HPDE6-E6E7 (cell line): ENCODE measurements at regions not wholly inside any gene's neighbourhood (a gene's known extent, or its start where the extent isn't known, plus 50 kb on each side); places are given as distances from the start of the nearest gene placed in this dataset.
"Not testable (repeated sequence)": the region's sequence is repeated elsewhere in the genome, so short reads cannot be mapped to it uniquely, and the experiment has no call there.

ENCODE experiments used
- DNase-seq: peaks from one replicate; pipeline ENCODE4 v3.0.0; 2011; ENCODE audit warnings: missing footprints; ENCODE audit errors: extremely low spot score

DNA sequence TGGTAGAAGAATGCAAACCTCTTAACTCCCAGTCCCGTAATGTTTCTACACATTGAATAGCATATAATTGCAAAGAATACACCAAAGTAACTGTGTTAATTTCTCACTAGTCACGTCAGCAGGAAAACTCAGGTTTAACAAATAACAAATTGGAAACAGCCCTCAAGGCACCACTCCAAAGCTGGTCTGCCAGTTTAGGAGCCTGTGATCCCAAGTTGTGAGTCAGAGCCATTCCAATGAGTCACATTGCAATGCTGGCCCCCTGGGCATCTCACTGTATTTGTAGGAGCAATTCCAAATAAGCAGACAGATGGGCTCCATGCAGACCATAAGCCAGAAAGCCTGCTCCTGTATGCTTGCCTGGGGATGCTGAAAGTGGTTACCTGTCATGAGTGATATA, 143.2 kb upstream of the SETBP1 start:
- DNase-seq = peak; percentile 66

DNA sequence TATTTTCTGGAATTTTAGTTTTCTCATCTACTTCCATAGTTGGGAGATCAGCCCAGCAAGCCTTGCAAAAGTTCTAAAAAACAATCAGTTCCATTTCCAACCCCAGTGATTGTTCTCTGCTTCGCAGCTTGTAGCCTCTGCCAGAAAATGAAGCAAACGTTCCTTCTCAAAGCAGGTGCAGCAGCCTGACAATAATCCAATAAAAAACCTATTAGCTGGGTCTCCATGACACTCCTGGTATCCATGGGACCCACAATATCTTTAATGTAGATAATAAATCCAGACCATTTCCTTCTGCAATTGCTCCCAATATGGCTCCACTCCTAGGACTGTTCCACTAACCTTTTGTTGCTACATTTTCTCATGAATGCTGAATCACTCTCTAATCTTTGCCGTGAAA, 140.8 kb upstream of the SETBP1 start:
- DNase-seq = no peak

GRCh38 chr18:44541159-44541558, 139.5 kb upstream of the SETBP1 start:
- no peak for DNase-seq

GRCh38 chr18:44541781-44542180, 138.9 kb upstream of the SETBP1 start:
- no peak for DNase-seq

DNA sequence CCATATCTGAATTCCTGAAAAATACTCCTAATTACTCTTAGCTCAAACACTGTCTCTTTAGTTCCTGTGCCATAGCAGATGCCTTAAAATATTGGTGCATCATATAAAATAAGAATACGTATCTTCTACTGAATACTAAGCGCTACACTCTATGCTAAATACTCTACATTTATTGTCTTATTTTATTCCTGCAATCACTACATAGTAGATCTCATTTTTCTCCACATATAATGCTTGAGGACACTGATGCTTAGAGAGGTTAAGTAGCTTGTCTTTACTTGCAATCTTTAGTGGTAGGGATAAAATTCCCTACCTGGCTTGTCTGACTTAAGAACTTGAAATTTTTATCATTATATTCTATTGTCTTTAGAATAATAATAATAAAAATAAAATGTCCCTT, 137.3 kb upstream of the SETBP1 start:
- DNase-seq = no peak

- DNase-seq = no peak
These were observed 135.2 kb upstream of the SETBP1 start for GRCh38 chr18:44545359-44545985.

- DNase-seq = no peak
These were observed 133.7 kb upstream of the SETBP1 start for GRCh38 chr18:44546954-44547353.

GRCh38 chr18:44548291-44549221, 132.1 kb upstream of the SETBP1 start:
- DNase-seq = no peak

GRCh38 chr18:44552706-44553105, 128.0 kb upstream of the SETBP1 start:
- no peak for DNase-seq

DNA sequence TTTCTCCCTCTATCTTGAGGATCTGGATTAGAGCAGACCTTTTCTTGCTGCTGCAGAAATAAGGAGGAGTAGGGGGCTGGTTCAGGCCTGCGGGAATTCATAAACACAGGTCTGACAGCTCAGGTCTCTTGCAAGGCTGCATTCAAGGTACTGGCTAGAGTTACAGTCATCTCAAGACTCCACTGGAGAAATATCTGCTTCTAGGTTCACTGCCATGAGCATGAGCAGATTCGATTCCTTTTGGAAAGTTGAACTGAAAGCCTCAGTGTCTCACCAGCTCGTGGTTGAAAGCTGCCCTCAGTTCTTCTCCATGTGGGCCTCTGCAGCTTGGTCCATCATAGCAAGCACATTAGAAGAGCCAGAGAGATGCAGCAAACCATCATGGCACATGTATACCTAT, 124.4 kb upstream of the SETBP1 start:
- no peak for DNase-seq

- DNase-seq = no peak
These were observed 123.0 kb upstream of the SETBP1 start for GRCh38 chr18:44557616-44558151.

DNA sequence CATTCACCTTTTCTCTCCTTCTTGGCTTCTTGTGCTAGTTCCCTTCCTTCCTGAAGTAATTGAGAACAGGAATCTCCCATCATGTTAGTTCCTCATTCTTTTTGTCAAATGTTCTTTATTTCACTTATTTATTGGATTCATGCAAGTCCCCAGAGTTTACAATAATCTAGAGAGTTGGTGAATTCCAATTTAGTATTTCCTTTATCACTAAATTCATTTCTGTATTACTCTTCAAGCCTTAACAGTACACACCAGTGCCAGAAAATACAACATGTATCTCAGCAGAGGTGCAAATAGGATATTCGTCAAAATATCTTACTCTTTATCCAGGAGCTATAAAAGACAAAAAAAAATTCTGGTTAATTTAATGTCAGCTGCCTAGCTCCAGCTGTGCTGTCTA, 121.9 kb upstream of the SETBP1 start:
- no peak for DNase-seq

- no peak for DNase-seq
These were observed 117.7 kb upstream of the SETBP1 start for GRCh38 chr18:44562986-44563385.

DNA sequence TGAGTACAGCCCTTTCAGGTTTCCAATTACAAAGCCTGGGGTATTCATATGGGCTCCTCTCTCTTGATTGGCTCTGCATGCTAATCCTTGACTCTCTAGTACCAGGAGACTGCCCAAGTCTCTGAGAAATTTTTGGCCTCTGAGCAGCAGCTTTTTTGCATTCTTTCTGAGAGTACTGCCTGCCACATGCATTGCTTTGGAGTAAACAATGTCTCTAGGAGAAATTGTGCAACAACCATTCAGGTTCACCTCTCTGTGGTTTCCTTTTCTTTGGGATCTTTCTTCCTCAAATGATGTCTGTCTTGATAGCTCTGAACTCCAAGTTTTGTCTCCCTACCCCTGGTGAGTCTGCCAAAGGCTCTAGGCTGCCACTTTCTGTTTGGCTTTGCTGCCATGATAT, 115.8 kb upstream of the SETBP1 start:
- DNase-seq = no peak

GRCh38 chr18:44568342-44568741, 112.3 kb upstream of the SETBP1 start:
- DNase-seq = no peak

GRCh38 chr18:44568986-44569385, 111.7 kb upstream of the SETBP1 start:
- DNase-seq = no peak

DNA sequence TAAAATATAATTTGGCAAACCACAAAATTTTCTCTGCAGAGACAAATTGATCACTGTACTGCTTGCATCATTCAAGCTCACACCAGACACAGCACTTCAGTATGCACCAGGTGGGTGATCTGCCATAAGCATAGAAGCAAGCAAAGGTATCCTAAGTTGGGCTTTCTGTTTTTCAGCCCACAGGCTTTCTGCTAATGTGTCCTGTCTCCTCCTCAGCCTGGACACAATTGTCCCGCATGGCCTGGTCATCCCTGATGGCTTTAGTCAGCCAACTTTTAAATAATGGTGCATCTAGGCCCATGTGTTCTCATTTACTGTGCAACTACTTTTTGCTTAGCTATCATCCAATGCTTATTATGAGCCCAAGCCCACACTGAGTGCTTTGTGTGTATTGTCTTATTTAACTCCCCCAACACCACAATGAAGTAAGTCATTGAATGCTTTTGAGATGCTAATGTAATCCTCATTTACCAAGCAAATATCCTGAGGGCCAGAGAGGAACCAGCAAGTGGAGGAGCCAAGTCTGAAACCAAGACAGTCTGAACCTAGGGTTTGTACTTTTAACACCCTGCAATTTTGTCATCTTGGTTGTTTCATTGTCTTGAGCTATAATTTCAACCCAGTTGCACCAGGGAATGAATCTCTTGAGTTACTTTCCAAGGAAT, 111.2 kb upstream of the SETBP1 start:
- DNase-seq = no peak

- peak; percentile 28 for DNase-seq
These were observed 101.5 kb upstream of the SETBP1 start for GRCh38 chr18:44579028-44579702.

GRCh38 chr18:44579745-44580144, 100.9 kb upstream of the SETBP1 start:
- no peak for DNase-seq

DNA sequence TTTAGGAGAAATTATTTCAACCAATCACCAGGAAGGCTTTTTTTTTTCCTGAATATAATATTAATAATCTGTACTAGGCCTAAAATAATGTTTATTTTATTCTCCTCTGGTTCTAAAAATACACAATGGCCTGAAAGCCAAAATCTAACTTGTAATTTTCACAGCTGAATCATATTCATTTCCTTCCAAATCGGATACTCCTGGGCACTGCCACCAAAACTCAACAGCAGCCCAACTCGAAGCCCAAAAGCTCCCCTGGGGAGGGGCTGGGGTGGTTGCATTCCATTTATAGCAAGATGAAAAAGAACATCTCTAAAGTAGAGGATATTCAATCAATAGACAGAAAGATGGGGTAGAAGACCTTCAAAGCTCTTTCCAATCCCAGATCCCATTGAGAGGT, 100.5 kb upstream of the SETBP1 start:
- no peak for DNase-seq

- not testable (repeated sequence) for DNase-seq
These were observed 99.9 kb upstream of the SETBP1 start for GRCh38 chr18:44580782-44581181.

DNA sequence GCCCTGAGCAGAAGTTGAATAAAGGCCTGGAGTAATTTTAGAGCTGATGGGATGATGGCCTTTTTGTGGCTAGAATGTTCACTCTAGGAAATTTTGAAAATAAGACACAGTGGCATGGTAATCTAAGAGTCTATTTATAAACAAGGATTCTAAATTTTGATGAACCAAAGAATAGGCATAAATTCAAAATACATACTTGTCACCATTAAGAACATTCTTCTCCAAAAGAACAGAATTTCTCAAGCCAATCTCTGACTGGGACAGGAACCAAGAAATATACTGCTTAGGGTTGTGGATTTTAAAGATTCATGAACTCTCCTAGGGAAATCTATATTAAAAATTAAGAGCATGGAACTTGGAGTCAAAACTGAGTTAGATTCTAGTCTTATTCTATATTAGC, 98.2 kb upstream of the SETBP1 start:
- no peak for DNase-seq
